ENCODE measurements at regions not wholly inside any gene's neighbourhood (a gene's known extent, or its start where the extent isn't known, plus 50 kb on each side); places are given as distances from the start of the nearest gene placed in this dataset.
A peak's percentile ranks its signal among the peaks of the same experiment; 100 is the strongest.

GRCh38 chr7:16242920-16243319 is 178.4 kb downstream of the CRPPA start:
- DNase-seq (no peak), ATAC-seq (no peak)
- intact Hi-C loops (cut with micrococcal nuclease), result no loop called here

- ATAC-seq, result no peak
- DNase-seq, result no peak
- intact Hi-C loops (cut with micrococcal nuclease), result no loop called here
Measured at GRCh38 chr7:16241017-16241416, 180.3 kb downstream of the CRPPA start.

- intact Hi-C loops (cut with micrococcal nuclease), result no loop called here
- DNase-seq (no peak), ATAC-seq (no peak)
Measured at GRCh38 chr7:16236381-16236780, 185.0 kb downstream of the CRPPA start.

- intact Hi-C loops (cut with micrococcal nuclease), result no loop called here
Measured at GRCh38 chr7:16235147-16236114, 185.9 kb downstream of the CRPPA start.

GRCh38 chr7:16234493-16235146 is 186.7 kb downstream of the CRPPA start:
- intact Hi-C loops (cut with micrococcal nuclease), result no loop called here
- ATAC-seq, result peak; percentile 78

More at GRCh38 chr7:16235147-16236114, 185.9 kb downstream of the CRPPA start:
- ATAC-seq (no peak), DNase-seq (no peak)

GRCh38 chr7:16233517-16233916 is 187.8 kb downstream of the CRPPA start:
- no peak for ATAC-seq
- DNase-seq, result no peak
- intact Hi-C loops (cut with micrococcal nuclease), result no loop called here

More at GRCh38 chr7:16234493-16235146, 186.7 kb downstream of the CRPPA start:
- DNase-seq, result no peak

- ATAC-seq, result no peak
Measured at GRCh38 chr7:16232273-16232672, 189.1 kb downstream of the CRPPA start.

GRCh38 chr7:16223963-16224707 is 197.2 kb downstream of the CRPPA start:
- intact Hi-C loops (cut with micrococcal nuclease), result no loop called here
- ATAC-seq (no peak), DNase-seq (no peak)

More at GRCh38 chr7:16232273-16232672, 189.1 kb downstream of the CRPPA start:
- intact Hi-C loops (cut with micrococcal nuclease), result no loop called here
- DNase-seq, result no peak

- no peak for ATAC-seq
- no peak for DNase-seq
- intact Hi-C loops (cut with micrococcal nuclease), result no loop called here
Measured at GRCh38 chr7:16212610-16213009, 208.7 kb downstream of the CRPPA start.

GRCh38 chr7:16212032-16212431 is 209.3 kb downstream of the CRPPA start:
- DNase-seq (no peak), ATAC-seq (no peak)
- intact Hi-C loops (cut with micrococcal nuclease), result no loop called here

GRCh38 chr7:16211402-16211925 is 209.9 kb downstream of the CRPPA start:
- no peak for ATAC-seq
- intact Hi-C loops (cut with micrococcal nuclease), result no loop called here

GRCh38 chr7:16210171-16210570 is 211.2 kb downstream of the CRPPA start:
- intact Hi-C loops (cut with micrococcal nuclease), result no loop called here
- DNase-seq (no peak), ATAC-seq (no peak)

More at GRCh38 chr7:16211402-16211925, 209.9 kb downstream of the CRPPA start:
- no peak for DNase-seq

- DNase-seq, result no peak
- intact Hi-C loops (cut with micrococcal nuclease), result loop anchor here (2.0 kb wide), 1 partner anchor 21 kb away; no protein-coding TSS in a partner anchor
- ATAC-seq, result no peak
Measured at GRCh38 chr7:16207321-16207720, 214.0 kb downstream of the CRPPA start.

- ATAC-seq (no peak), DNase-seq (no peak)
- intact Hi-C loops (cut with micrococcal nuclease), result no loop called here
Measured at GRCh38 chr7:16205466-16205865, 215.9 kb downstream of the CRPPA start.

GRCh38 chr7:16204953-16205352 is 216.4 kb downstream of the CRPPA start:
- DNase-seq (no peak), ATAC-seq (no peak)
- intact Hi-C loops (cut with micrococcal nuclease), result no loop called here

GRCh38 chr7:16203065-16203464 is 218.3 kb downstream of the CRPPA start:
- ATAC-seq (peak; percentile 31), DNase-seq (no peak)
- intact Hi-C loops (cut with micrococcal nuclease), result no loop called here

GRCh38 chr7:16202303-16202702 is 219.0 kb downstream of the CRPPA start:
- intact Hi-C loops (cut with micrococcal nuclease), result no loop called here
- ATAC-seq, result peak; percentile 51

GRCh38 chr7:16200591-16200990 is 220.7 kb downstream of the CRPPA start:
- DNase-seq (no peak), ATAC-seq (no peak)
- intact Hi-C loops (cut with micrococcal nuclease), result no loop called here

More at GRCh38 chr7:16202303-16202702, 219.0 kb downstream of the CRPPA start:
- DNase-seq, result no peak

- intact Hi-C loops (cut with micrococcal nuclease), result no loop called here
- no peak for ATAC-seq
- DNase-seq, result no peak
Measured at GRCh38 chr7:16193631-16194030, 227.7 kb downstream of the CRPPA start.
